HCT116 (cell line): ENCODE measurements at regions not wholly inside any gene's neighbourhood (a gene's known extent, or its start where the extent isn't known, plus 50 kb on each side); places are given as distances from the start of the nearest gene placed in this dataset.

Experiments used
- EZH2 ChIP-seq: fragments of 200-600 bp; sonication (generic); IDR thresholded peaks from 2 replicates; pipeline ENCODE4 v1.6.1; 2017; ENCODE audit warnings: antibody characterized with exemption, mixed run types
- EZH2phosphoT487 ChIP-seq: fragments of 200-600 bp; IDR thresholded peaks from 2 replicates; pipeline ENCODE4 v1.6.1; 2018; ENCODE audit warnings: antibody characterized with exemption, borderline replicate concordance
- POLR2A ChIP-seq: IDR thresholded peaks from 2 replicates; pipeline ENCODE4 v1.7.0; 2011; ENCODE audit warnings: borderline replicate concordance; ENCODE audit not compliant: insufficient read depth, insufficient read length; ENCODE audit errors: extremely low read depth
- POLR2AphosphoS5 ChIP-seq: IDR thresholded peaks from 2 replicates; pipeline ENCODE4 v1.6.1; 2011; ENCODE audit warnings: mild to moderate bottlenecking, low read depth, low read length, moderate library complexity
- RAD21 ChIP-seq: IDR thresholded peaks from 2 replicates; pipeline ENCODE4 v1.6.1; 2012; ENCODE audit warnings: low read depth, mild to moderate bottlenecking
- SIN3A ChIP-seq: IDR thresholded peaks from 2 replicates; pipeline ENCODE4 v1.6.1; 2012; ENCODE audit warnings: low read depth
- YY1 ChIP-seq: IDR thresholded peaks from 2 replicates; pipeline ENCODE4 v1.6.1; 2011; ENCODE audit warnings: low read length, low read depth, moderate library complexity, mild to moderate bottlenecking; ENCODE audit not compliant: insufficient replicate concordance; ENCODE audit errors: extremely low read depth
- ZNF274 ChIP-seq: fragments of 200-500 bp; sonication (Bioruptor generic); IDR thresholded peaks from 2 replicates; pipeline ENCODE4 v1.6.1; 2014; ENCODE audit warnings: mild to moderate bottlenecking, low read depth, low read length, inconsistent platforms
- TF ChIP-seq, protein P1 (sequence below), 3 experiments: fragments of 200-600 bp in 1 of 3; sonication (generic) in 1 of 3; IDR thresholded peaks in 2 of 3; conservative IDR thresholded peaks in 1 of 3; 2 replicates each; pipeline ENCODE4 v1.5.1; 2012 to 2017; ENCODE audit warnings: low read depth in 2 of 3, low read length in 2 of 3, antibody characterized with exemption in 1 of 3, borderline replicate concordance in 1 of 3, control low read depth in 1 of 3, mild to moderate bottlenecking in 1 of 3, mixed read lengths in 1 of 3, mixed run types in 1 of 3, moderate library complexity in 1 of 3; ENCODE audit not compliant: insufficient read depth in 1 of 3
- TF ChIP-seq, protein P2 (sequence below): IDR thresholded peaks from 2 replicates; pipeline ENCODE4 v1.6.1; 2012
- TF ChIP-seq, protein P3 (sequence below): IDR thresholded peaks from 2 replicates; pipeline ENCODE4 v1.6.1; 2012; ENCODE audit warnings: low read depth
- TF ChIP-seq, protein P4 (sequence below): IDR thresholded peaks from 2 replicates; pipeline ENCODE4 v1.6.1; 2012

DNA sequence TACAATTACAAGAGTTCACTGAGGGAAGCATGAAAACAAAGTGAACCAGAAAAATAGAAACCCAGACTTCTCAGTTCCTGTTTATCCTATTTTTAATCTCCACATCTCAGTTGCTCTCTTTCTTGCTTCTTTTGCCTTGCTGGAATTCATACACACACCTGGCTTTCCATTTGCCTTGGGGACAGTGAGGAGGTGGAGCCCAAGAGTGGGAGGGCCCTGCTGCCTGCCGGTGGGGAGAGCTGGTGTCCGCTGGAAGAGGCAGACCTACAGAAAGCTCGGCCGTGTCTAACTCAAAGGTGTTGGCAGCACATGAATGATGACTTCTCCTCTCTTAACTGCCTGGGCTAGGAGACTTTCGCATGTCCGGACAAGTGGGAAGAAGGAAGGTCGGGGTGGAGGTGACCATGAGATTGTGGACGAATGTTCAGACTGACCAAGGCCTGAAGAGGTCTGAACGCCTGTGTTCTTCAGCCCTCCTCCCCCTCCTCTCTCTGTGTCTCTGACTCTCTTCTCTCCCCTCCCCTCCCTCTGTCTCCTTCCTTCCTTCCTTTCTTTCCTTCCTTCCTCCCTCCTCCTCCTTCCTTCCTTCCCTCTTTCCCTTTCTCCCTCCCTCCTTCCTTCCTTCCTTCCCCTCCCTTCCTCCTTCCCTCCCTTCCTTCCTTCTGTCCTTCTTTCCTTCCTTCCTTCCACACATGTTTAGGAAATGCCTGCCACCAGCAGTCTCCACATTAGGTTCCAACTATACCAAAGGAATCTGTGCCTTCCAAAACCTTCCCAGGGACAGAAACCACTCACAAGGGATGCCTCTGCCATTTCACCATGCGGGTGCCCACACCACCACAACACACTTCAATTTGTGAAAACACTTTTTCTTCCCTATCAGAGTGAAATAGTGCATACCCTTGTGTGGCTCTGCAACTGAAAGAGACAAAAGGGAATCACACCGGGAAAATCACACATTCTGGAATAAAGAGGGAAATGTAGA is 157.3 kb upstream of the RUNX1 start:
- TF ChIP-seq POLR2A (no peak), EZH2phosphoT487 (no peak), RAD21 (no peak), POLR2AphosphoS5 (no peak), EZH2 (no peak), SIN3A (no peak), YY1 (no peak), ZNF274 (no peak)
- TF ChIP-seq, protein P1, sequence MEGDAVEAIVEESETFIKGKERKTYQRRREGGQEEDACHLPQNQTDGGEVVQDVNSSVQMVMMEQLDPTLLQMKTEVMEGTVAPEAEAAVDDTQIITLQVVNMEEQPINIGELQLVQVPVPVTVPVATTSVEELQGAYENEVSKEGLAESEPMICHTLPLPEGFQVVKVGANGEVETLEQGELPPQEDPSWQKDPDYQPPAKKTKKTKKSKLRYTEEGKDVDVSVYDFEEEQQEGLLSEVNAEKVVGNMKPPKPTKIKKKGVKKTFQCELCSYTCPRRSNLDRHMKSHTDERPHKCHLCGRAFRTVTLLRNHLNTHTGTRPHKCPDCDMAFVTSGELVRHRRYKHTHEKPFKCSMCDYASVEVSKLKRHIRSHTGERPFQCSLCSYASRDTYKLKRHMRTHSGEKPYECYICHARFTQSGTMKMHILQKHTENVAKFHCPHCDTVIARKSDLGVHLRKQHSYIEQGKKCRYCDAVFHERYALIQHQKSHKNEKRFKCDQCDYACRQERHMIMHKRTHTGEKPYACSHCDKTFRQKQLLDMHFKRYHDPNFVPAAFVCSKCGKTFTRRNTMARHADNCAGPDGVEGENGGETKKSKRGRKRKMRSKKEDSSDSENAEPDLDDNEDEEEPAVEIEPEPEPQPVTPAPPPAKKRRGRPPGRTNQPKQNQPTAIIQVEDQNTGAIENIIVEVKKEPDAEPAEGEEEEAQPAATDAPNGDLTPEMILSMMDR (IDR thresholded peaks at IDR 0.05 in 2 of 3, conservative IDR thresholded peaks at IDR 0.05 in 1 of 3; ENCODE audit: borderline replicate concordance in 1 of 3, insufficient read depth in 1 of 3, low read depth in 2 of 3, low read length in 2 of 3): no peak
- TF ChIP-seq, protein P2, sequence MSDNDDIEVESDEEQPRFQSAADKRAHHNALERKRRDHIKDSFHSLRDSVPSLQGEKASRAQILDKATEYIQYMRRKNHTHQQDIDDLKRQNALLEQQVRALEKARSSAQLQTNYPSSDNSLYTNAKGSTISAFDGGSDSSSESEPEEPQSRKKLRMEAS: no peak
- TF ChIP-seq, protein P3, sequence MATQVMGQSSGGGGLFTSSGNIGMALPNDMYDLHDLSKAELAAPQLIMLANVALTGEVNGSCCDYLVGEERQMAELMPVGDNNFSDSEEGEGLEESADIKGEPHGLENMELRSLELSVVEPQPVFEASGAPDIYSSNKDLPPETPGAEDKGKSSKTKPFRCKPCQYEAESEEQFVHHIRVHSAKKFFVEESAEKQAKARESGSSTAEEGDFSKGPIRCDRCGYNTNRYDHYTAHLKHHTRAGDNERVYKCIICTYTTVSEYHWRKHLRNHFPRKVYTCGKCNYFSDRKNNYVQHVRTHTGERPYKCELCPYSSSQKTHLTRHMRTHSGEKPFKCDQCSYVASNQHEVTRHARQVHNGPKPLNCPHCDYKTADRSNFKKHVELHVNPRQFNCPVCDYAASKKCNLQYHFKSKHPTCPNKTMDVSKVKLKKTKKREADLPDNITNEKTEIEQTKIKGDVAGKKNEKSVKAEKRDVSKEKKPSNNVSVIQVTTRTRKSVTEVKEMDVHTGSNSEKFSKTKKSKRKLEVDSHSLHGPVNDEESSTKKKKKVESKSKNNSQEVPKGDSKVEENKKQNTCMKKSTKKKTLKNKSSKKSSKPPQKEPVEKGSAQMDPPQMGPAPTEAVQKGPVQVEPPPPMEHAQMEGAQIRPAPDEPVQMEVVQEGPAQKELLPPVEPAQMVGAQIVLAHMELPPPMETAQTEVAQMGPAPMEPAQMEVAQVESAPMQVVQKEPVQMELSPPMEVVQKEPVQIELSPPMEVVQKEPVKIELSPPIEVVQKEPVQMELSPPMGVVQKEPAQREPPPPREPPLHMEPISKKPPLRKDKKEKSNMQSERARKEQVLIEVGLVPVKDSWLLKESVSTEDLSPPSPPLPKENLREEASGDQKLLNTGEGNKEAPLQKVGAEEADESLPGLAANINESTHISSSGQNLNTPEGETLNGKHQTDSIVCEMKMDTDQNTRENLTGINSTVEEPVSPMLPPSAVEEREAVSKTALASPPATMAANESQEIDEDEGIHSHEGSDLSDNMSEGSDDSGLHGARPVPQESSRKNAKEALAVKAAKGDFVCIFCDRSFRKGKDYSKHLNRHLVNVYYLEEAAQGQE: no peak
- TF ChIP-seq, protein P4, sequence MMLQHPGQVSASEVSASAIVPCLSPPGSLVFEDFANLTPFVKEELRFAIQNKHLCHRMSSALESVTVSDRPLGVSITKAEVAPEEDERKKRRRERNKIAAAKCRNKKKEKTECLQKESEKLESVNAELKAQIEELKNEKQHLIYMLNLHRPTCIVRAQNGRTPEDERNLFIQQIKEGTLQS: no peak
